HepG2 (cell line): ENCODE measurements at regions not wholly inside any gene's neighbourhood (a gene's known extent, or its start where the extent isn't known, plus 50 kb on each side); places are given as distances from the start of the nearest gene placed in this dataset.

Experiments
- ATAC-seq: fragments of 200-7000 bp; cut with Tn5 transposase; 3 replicates; pipeline ENCODE4 v1.9.1; 2020; ENCODE audit warnings: mild to moderate bottlenecking, moderate library complexity
- BruUV-seq: library from RNA; stranded (reverse); fragments of 400-500 nt; replicated peaks from 2 replicates; lab custom pipeline; 2021; lab: Mats Ljungman, UMichigan
- CTCF ChIA-PET: fragments of 300-600 bp; formaldehyde crosslinking; extraction: SDS; loops from one replicate; lab custom pipeline; 2021; ENCODE audit warnings: low total read pairs, inconsistent platforms, low intra/inter-chr PET ratio; lab: Yijun Ruan, JAX
- POLR2A ChIA-PET: fragments of 350-600 bp; sonication (Branson Sonifier 250); formaldehyde crosslinking; loops from one replicate; lab custom pipeline; 2020; ENCODE audit warnings: antibody characterized with exemption, inconsistent platforms; lab: Yijun Ruan, JAX
- DNase-seq: peaks from one replicate; pipeline ENCODE4 v3.0.0-alpha.2; 2015; ENCODE audit warnings: low spot score
- FAIRE-seq: peaks from 3 replicates; lab custom pipeline; 2011; peaks lifted over from hg19 to GRCh38; lab: Jason Lieb, UNC
- H2AFZ ChIP-seq: one replicate; pipeline ENCODE4 v1.6.1; 2011; ENCODE audit warnings: low read length, inconsistent platforms
- H3K27ac ChIP-seq: fragments of 300-600 bp; 3 replicates; pipeline ENCODE4 v1.8.0; 2011; ENCODE audit warnings: mixed run types, mild to moderate bottlenecking, mixed read lengths, low read length, inconsistent platforms; ENCODE audit not compliant: insufficient read depth; ENCODE audit errors: extremely low read length
- H3K27me3 ChIP-seq, 2 experiments: fragments of 200-600 bp in 1 of 2; 2 replicates in 1 of 2; 3 replicates in 1 of 2; pipeline versions ENCODE4 v1.6.0 to v1.8.0; 2011; ENCODE audit warnings: low read length in 2 of 2, mild to moderate bottlenecking in 2 of 2, moderate library complexity in 2 of 2, inconsistent platforms in 1 of 2; ENCODE audit not compliant: insufficient read depth in 2 of 2, control insufficient read depth in 1 of 2
- H3K36me3 ChIP-seq, 2 experiments: fragments of 200-600 bp in 1 of 2; replicated peaks in 1 of 2; 2 replicates in 1 of 2; 3 replicates in 1 of 2; pipeline versions ENCODE4 v1.5.1 to v1.8.0; 2011; ENCODE audit warnings: low read length in 2 of 2, inconsistent platforms in 1 of 2; ENCODE audit not compliant: insufficient read depth in 2 of 2, control insufficient read depth in 1 of 2
- H3K4me1 ChIP-seq: 2 replicates; pipeline ENCODE4 v1.5.1; 2012; ENCODE audit warnings: low read length, inconsistent platforms; ENCODE audit not compliant: insufficient read depth
- H3K4me2 ChIP-seq: 2 replicates; pipeline ENCODE4 v1.6.0; 2011; ENCODE audit warnings: low read depth, low read length, inconsistent platforms
- H3K4me3 ChIP-seq, 3 experiments: fragments of 200-600 bp in 1 of 3; sonication (generic), shearing (Covaris generic) in 1 of 3; replicated peaks in 1 of 3; 2 replicates each; pipeline ENCODE4 v1.5.1; 2011 to 2016; ENCODE audit warnings: low read length in 3 of 3, inconsistent platforms in 2 of 3, low read depth in 2 of 3, mild to moderate bottlenecking in 2 of 3, control low read depth in 1 of 3, mixed read lengths in 1 of 3; ENCODE audit not compliant: insufficient read depth in 1 of 3
- H3K79me2 ChIP-seq: one replicate; pipeline ENCODE4 v1.6.1; 2011; ENCODE audit warnings: low read length, inconsistent platforms; ENCODE audit not compliant: insufficient read depth
- H3K9ac ChIP-seq: 2 replicates; pipeline ENCODE4 v1.6.0; 2011; ENCODE audit warnings: mild to moderate bottlenecking, low read depth, low read length, inconsistent platforms; ENCODE audit not compliant: insufficient read depth
- H3K9me3 ChIP-seq: 2 replicates; pipeline ENCODE4 v1.5.1; 2012; ENCODE audit warnings: mild to moderate bottlenecking, low read length
- H4K20me1 ChIP-seq: 2 replicates; pipeline ENCODE4 v1.6.0; 2011; ENCODE audit warnings: inconsistent platforms, mild to moderate bottlenecking, low read length, moderate library complexity; ENCODE audit not compliant: insufficient read depth
- BRCA1 ChIP-seq: sonication (generic); formaldehyde crosslinking; IDR thresholded peaks from 2 replicates; pipeline ENCODE4 v1.4.0; 2020; ENCODE audit warnings: missing genetic modification reagents
- CBX5 ChIP-seq: sonication (generic); formaldehyde crosslinking; IDR thresholded peaks from 2 replicates; pipeline ENCODE4 v1.4.0; 2020; ENCODE audit warnings: missing genetic modification reagents, borderline replicate concordance
- KDM3A ChIP-seq: IDR thresholded peaks from 2 replicates; pipeline ENCODE4 v1.6.1; 2018; ENCODE audit warnings: low read depth, missing compliant biosample characterization
- KDM5B ChIP-seq: sonication (generic); formaldehyde crosslinking; IDR thresholded peaks from 2 replicates; pipeline ENCODE4 v1.4.0; 2020; ENCODE audit warnings: missing genetic modification reagents, mild to moderate bottlenecking, borderline replicate concordance
- MAFF ChIP-seq: IDR thresholded peaks from 2 replicates; pipeline ENCODE4 v1.6.1; 2011; ENCODE audit warnings: low read depth, low read length, improper control_type of control experiment
- MAFK ChIP-seq, 2 experiments: IDR thresholded peaks in 1 of 2; conservative IDR thresholded peaks in 1 of 2; 2 replicates each; pipeline ENCODE4 v1.6.1; 2011; ENCODE audit warnings: improper control_type of control experiment in 2 of 2, low read length in 2 of 2
- NCOA1 ChIP-seq: sonication (generic); formaldehyde crosslinking; IDR thresholded peaks from 2 replicates; pipeline ENCODE4 v1.9.0; 2021; ENCODE audit warnings: missing genetic modification reagents
- PCBP1 ChIP-seq: fragments of 200-400 bp; formaldehyde crosslinking; IDR thresholded peaks from 2 replicates; pipeline ENCODE4 v1.6.1; 2017; ENCODE audit warnings: mild to moderate bottlenecking, low read depth, low read length, borderline replicate concordance
- PRDM15 ChIP-seq: sonication (generic); formaldehyde crosslinking; IDR thresholded peaks from 2 replicates; pipeline ENCODE4 v1.4.0; 2020; ENCODE audit warnings: missing genetic modification reagents
- PTBP1 ChIP-seq: fragments of 200-400 bp; formaldehyde crosslinking; IDR thresholded peaks from 2 replicates; pipeline ENCODE4 v1.6.1; 2018; ENCODE audit warnings: low read length, low read depth; ENCODE audit not compliant: poor library complexity, severe bottlenecking
- TEAD2 ChIP-seq: sonication (generic); formaldehyde crosslinking; IDR thresholded peaks from 2 replicates; pipeline ENCODE4 v1.9.0; 2021; ENCODE audit warnings: missing genetic modification reagents
- TFDP1 ChIP-seq: IDR thresholded peaks from 2 replicates; pipeline ENCODE4 v1.6.1; 2016; ENCODE audit warnings: missing compliant biosample characterization, missing genetic modification reagents, borderline replicate concordance
- YY1 ChIP-seq: IDR thresholded peaks from 2 replicates; pipeline ENCODE4 v1.6.1; 2011; ENCODE audit warnings: low read length, low read depth, moderate library complexity, mild to moderate bottlenecking; ENCODE audit not compliant: insufficient read depth, insufficient replicate concordance
- ZNF431 ChIP-seq: sonication (generic); formaldehyde crosslinking; IDR thresholded peaks from 2 replicates; pipeline ENCODE4 v1.9.0; 2022; ENCODE audit warnings: missing genetic modification reagents, low read depth, mild to moderate bottlenecking, borderline replicate concordance
- ZNF709 ChIP-seq: sonication (generic); formaldehyde crosslinking; IDR thresholded peaks from 2 replicates; pipeline ENCODE4 v1.5.0; 2020; ENCODE audit warnings: mild to moderate bottlenecking, missing genetic modification reagents
- ZSCAN12 ChIP-seq: sonication (generic); formaldehyde crosslinking; IDR thresholded peaks from 2 replicates; pipeline ENCODE4 v1.9.0; 2021; ENCODE audit warnings: mild to moderate bottlenecking, missing genetic modification reagents
- WGBS: methylation state at CpG from one replicate; pipeline ENCODE4 v1.1.6; 2017; ENCODE audit warnings: low lambda C conversion rate; 5-methylcytosine and 5-hydroxymethylcytosine counted together
- in situ Hi-C: cut with HindIII; loops from 2 replicates; pipeline ENCODE4 v1.10.0; 2017; ENCODE audit warnings: low pct_unique_long_range_greater_than_20kb; ENCODE audit not compliant: extremely low pct_ligation_motif_present
- intact Hi-C: fragments of 100-400 bp; cut with micrococcal nuclease; formaldehyde crosslinking; loops from one replicate; pipeline ENCODE4 v1.10.0; 2022; ENCODE audit not compliant: unreplicated experiment

GRCh38 chr6:132898376-132898775 is 84.0 kb downstream of the RPS12 start:
- CTCF ChIA-PET = no interaction called here
- no TSS peak for BruUV-seq
- POLR2A ChIA-PET = no interaction called here
- WGBS = 56% methylated on average over 4 of the region's 4 CpGs
- intact Hi-C loops = no loop called here
- Histone ChIP-seq H3K36me3 (no peaks in the 10 kb centered on the region), H3K9ac (no peak overlapping the region), H4K20me1 (no peaks in the 10 kb centered on the region), H3K27me3 (no peaks in the 10 kb centered on the region), H3K4me2 (no peak overlapping the region), H3K9me3 (no peaks in the 10 kb centered on the region), H3K27ac (no peak overlapping the region), H3K4me1 (no peaks in the 10 kb centered on the region), H3K4me3 (no peak overlapping the region)
- ATAC-seq (no peak), FAIRE-seq (no peak), DNase-seq (no peak)
- in situ Hi-C loops = no loop called here
- TF ChIP-seq MAFK (conservative IDR thresholded peaks at IDR 0.05 in 1 of 2, IDR thresholded peaks at IDR 0.05 in 1 of 2; ENCODE audit: low read length in 2 of 2) (peak; percentile 77 to 84), MAFF (peak; percentile 80), PCBP1 (no peak)
- TF ChIP-seq, all 625 proteins: peak for 2
- Histone ChIP-seq H2AFZ (no peak overlapping the region), H3K79me2 (no peaks in the 10 kb centered on the region)

GRCh38 chr6:132900849-132901248 is 86.5 kb downstream of the RPS12 start:
- intact Hi-C loops = no loop called here
- ChIA-PET CTCF (no interaction called here), POLR2A (no interaction called here)
- in situ Hi-C loops = no loop called here
- DNase-seq (no peak), ATAC-seq (no peak), FAIRE-seq (no peak)
- no peaks in the 10 kb centered on the region for H3K4me1 ChIP-seq
- no peaks in the 10 kb centered on the region for H3K36me3 ChIP-seq
- H3K4me2 ChIP-seq = no peak overlapping the region
- no peaks in the 10 kb centered on the region for H3K79me2 ChIP-seq
- WGBS = 0% methylated on average over 2 of the region's 2 CpGs
- no peak overlapping the region for H3K9ac ChIP-seq
- no peak overlapping the region for H3K27ac ChIP-seq
- no TSS peak for BruUV-seq
- H3K4me3 ChIP-seq = no peak overlapping the region
- H2AFZ ChIP-seq = no peak overlapping the region
- H3K9me3 ChIP-seq = no peaks in the 10 kb centered on the region
- 0 out of 5 replicates have a peak, but pooled peaks cover 0 to 1% of the 10 kb centered on the region in 2 experiments for H3K27me3 ChIP-seq
- H4K20me1 ChIP-seq = no peaks in the 10 kb centered on the region
- TF ChIP-seq YY1 (no peak), TFDP1 (no peak), KDM5B (CRISPR knock-in tag) (no peak), NCOA1 (no peak), ZNF431 (CRISPR knock-in tag) (no peak), PTBP1 (no peak), TEAD2 (no peak), PRDM15 (CRISPR knock-in tag) (no peak), CBX5 (CRISPR knock-in tag) (no peak), BRCA1 (CRISPR knock-in tag) (no peak), ZNF709 (CRISPR knock-in tag) (no peak), KDM3A (no peak), ZSCAN12 (CRISPR knock-in tag) (no peak)
